Panc1 (cell line): ENCODE measurements at regions not wholly inside any gene's neighbourhood (a gene's known extent, or its start where the extent isn't known, plus 50 kb on each side); places are given as distances from the start of the nearest gene placed in this dataset.
A peak's percentile ranks its signal among the peaks of the same experiment; 100 is the strongest.

ENCODE experiments used
- ATAC-seq: fragments of 200-7000 bp; cut with Tn5 transposase; 2 replicates; pipeline ENCODE4 v1.9.1; 2020; ENCODE audit warnings: mild to moderate bottlenecking, moderate library complexity
- BruUV-seq: library from RNA; stranded (reverse); fragments of 400-500 nt; replicated peaks from 2 replicates; lab custom pipeline; 2021; lab: Mats Ljungman, UMichigan
- CTCF ChIA-PET: fragments of 300-600 bp; sonication (Branson Sonifier 250); formaldehyde crosslinking; loops from one replicate; lab custom pipeline; 2022; ENCODE audit warnings: antibody characterized with exemption; lab: Charles Lee
- POLR2A ChIA-PET: fragments of 300-600 bp; sonication (Branson Sonifier 250); formaldehyde crosslinking; loops from one replicate; lab custom pipeline; 2022; ENCODE audit warnings: antibody characterized with exemption; lab: Charles Lee
- DNase-seq: peaks from one replicate; pipeline ENCODE4 v3.0.0-alpha.2; 2010; ENCODE audit warnings: low read depth, low spot score
- H3K27ac ChIP-seq: 2 replicates; pipeline ENCODE4 v1.5.1; 2011; ENCODE audit warnings: mild to moderate bottlenecking, low read length, inconsistent platforms
- H3K27me3 ChIP-seq: fragments of 200-500 bp; sonication (Bioruptor generic); 2 replicates; pipeline ENCODE4 v1.6.0; 2014; ENCODE audit warnings: low read length, inconsistent platforms; ENCODE audit not compliant: control insufficient read depth, insufficient read depth
- H3K36me3 ChIP-seq: fragments of 200-500 bp; sonication (Bioruptor generic); 2 replicates; pipeline ENCODE4 v1.5.1; 2014; ENCODE audit warnings: inconsistent platforms, mild to moderate bottlenecking, low read length, moderate library complexity; ENCODE audit not compliant: control insufficient read depth, insufficient read depth
- H3K4me1 ChIP-seq: 2 replicates; pipeline ENCODE4 v1.5.1; 2011; ENCODE audit warnings: inconsistent platforms, mild to moderate bottlenecking, low read length, moderate library complexity; ENCODE audit not compliant: control insufficient read depth, insufficient read depth
- H3K4me3 ChIP-seq, 2 experiments: 2 replicates each; pipeline ENCODE4 v1.5.1; 2011 to 2012; ENCODE audit warnings: low read depth in 2 of 2, low read length in 2 of 2, mild to moderate bottlenecking in 2 of 2, inconsistent platforms in 1 of 2, moderate library complexity in 1 of 2
- H3K9me3 ChIP-seq: fragments of 200-500 bp; sonication (Bioruptor generic); 2 replicates; pipeline ENCODE4 v1.5.1; 2014; ENCODE audit warnings: low read depth, mild to moderate bottlenecking, inconsistent platforms, low read length, moderate library complexity; ENCODE audit not compliant: control insufficient read depth, insufficient read depth
- CTCF ChIP-seq: fragments of 450-650 bp; IDR thresholded peaks from 2 replicates; pipeline ENCODE4 v1.5.1; 2017; ENCODE audit warnings: mild to moderate bottlenecking
- POLR2AphosphoS5 ChIP-seq: IDR thresholded peaks from 2 replicates; pipeline ENCODE4 v1.6.1; 2012; ENCODE audit warnings: mild to moderate bottlenecking, low read depth, low read length, moderate library complexity
- REST ChIP-seq, 2 experiments: IDR thresholded peaks; 2 replicates each; pipeline ENCODE4 v1.6.1; 2011 to 2012; ENCODE audit warnings: low read depth in 2 of 2, control low read depth in 1 of 2, low read length in 1 of 2, mild to moderate bottlenecking in 1 of 2, moderate library complexity in 1 of 2; ENCODE audit not compliant: insufficient read depth in 1 of 2
- SIN3A ChIP-seq: IDR thresholded peaks from 2 replicates; pipeline ENCODE4 v1.6.1; 2012; ENCODE audit warnings: low read depth, mild to moderate bottlenecking, low read length, moderate library complexity, borderline replicate concordance; ENCODE audit not compliant: insufficient read depth
- TCF7L2 ChIP-seq: IDR thresholded peaks from 2 replicates; pipeline ENCODE4 v1.6.1; 2011; ENCODE audit warnings: mild to moderate bottlenecking, low read depth, low read length, inconsistent platforms
- in situ Hi-C: cut with HindIII; loops from 2 replicates; pipeline ENCODE4 v1.10.0; 2016; ENCODE audit warnings: low sequenced_read_pairs, low pct_unique_long_range_greater_than_20kb
- intact Hi-C: fragments of 100-400 bp; cut with micrococcal nuclease; formaldehyde crosslinking; loops from one replicate; pipeline ENCODE4 v1.10.0; 2022; ENCODE audit not compliant: unreplicated experiment

- DNase-seq (peak; percentile 33), ATAC-seq (peak; percentile 93)
- CTCF ChIA-PET = interaction anchor here (0.6 to 1.1 kb wide), 4 partner anchors 29 to 654 kb away, joined by 3 read pairs; no protein-coding TSS in a partner anchor
- no peak for TF ChIP-seq TCF7L2
- TF ChIP-seq CTCF = peak; percentile 96
- no peak for TF ChIP-seq POLR2AphosphoS5
- TF ChIP-seq REST (IDR thresholded peaks at IDR 0.05; ENCODE audit: insufficient read depth in 1 of 2, low read depth in 2 of 2, low read length in 1 of 2) = no peak
- no peak for TF ChIP-seq SIN3A
- intact Hi-C loops = loop anchor here (10.0 kb wide), 2 partner anchors 119 to 141 kb away; no protein-coding TSS in a partner anchor
- Histone ChIP-seq H3K4me3 (no peak overlapping the region), H3K9me3 (no peaks in the 10 kb centered on the region), H3K27me3 (no peaks in the 10 kb centered on the region), H3K27ac (no peak overlapping the region), H3K36me3 (no peaks in the 10 kb centered on the region), H3K4me1 (no peaks in the 10 kb centered on the region)
- BruUV-seq = no TSS peak
- in situ Hi-C loops = no loop called here
- POLR2A ChIA-PET = no interaction called here
These were observed 132.9 kb upstream of the WNT4 start for GRCh38 chr1:22275626-22276395.

GRCh38 chr1:22276396-22276748 lies 133.5 kb upstream of the WNT4 start:
- in situ Hi-C loops = no loop called here
- no peaks in the 10 kb centered on the region for H3K27me3 ChIP-seq
- no peak overlapping the region for H3K27ac ChIP-seq
- CTCF ChIA-PET = interaction anchor here (0.7 kb wide), 1 partner anchor 29 kb away, joined by 3 read pairs; no protein-coding TSS in a partner anchor
- DNase-seq = no peak
- POLR2A ChIA-PET = interaction anchor here (0.6 kb wide), 1 partner anchor 91 kb away, joined by 4 read pairs; no protein-coding TSS in a partner anchor
- peak; percentile 24 for ATAC-seq
- H3K9me3 ChIP-seq = no peaks in the 10 kb centered on the region
- no peaks in the 10 kb centered on the region for H3K4me1 ChIP-seq
- H3K4me3 ChIP-seq = no peak overlapping the region
- TF ChIP-seq TCF7L2 (no peak), REST (IDR thresholded peaks at IDR 0.05; ENCODE audit: insufficient read depth in 1 of 2, low read depth in 2 of 2, low read length in 1 of 2) (no peak), CTCF (no peak), POLR2AphosphoS5 (no peak), SIN3A (no peak)
- intact Hi-C loops = loop anchor here (10.0 kb wide), 2 partner anchors 118 to 142 kb away; no protein-coding TSS in a partner anchor
- no peaks in the 10 kb centered on the region for H3K36me3 ChIP-seq
- no TSS peak for BruUV-seq
